OCI-LY1 (cell line): ENCODE measurements at regions not wholly inside any gene's neighbourhood (a gene's known extent, or its start where the extent isn't known, plus 50 kb on each side); places are given as distances from the start of the nearest gene placed in this dataset.

Experiments used
- H2AFZ ChIP-seq: fragments of 200-600 bp; sonication (generic), shearing (Covaris generic); 2 replicates; pipeline ENCODE4 v1.6.0; 2014; ENCODE audit warnings: antibody characterized with exemption, mild to moderate bottlenecking, low read length
- H3F3A ChIP-seq: fragments of 200-600 bp; sonication (generic), shearing (Covaris generic); 2 replicates; pipeline ENCODE4 v1.6.0; 2014; ENCODE audit warnings: mild to moderate bottlenecking, antibody characterized with exemption, low read length, moderate library complexity; ENCODE audit not compliant: insufficient read depth
- H3K27ac ChIP-seq: fragments of 200-600 bp; sonication (generic); 2 replicates; pipeline ENCODE4 v1.5.1; 2014; ENCODE audit warnings: low read length, mixed run types, mild to moderate bottlenecking, low read depth; ENCODE audit not compliant: poor library complexity, severe bottlenecking
- H3K27me3 ChIP-seq: fragments of 200-600 bp; sonication (generic); 2 replicates; pipeline ENCODE4 v1.6.0; 2014; ENCODE audit warnings: antibody characterized with exemption, mild to moderate bottlenecking, low read length, moderate library complexity; ENCODE audit not compliant: insufficient read depth
- H3K36me3 ChIP-seq: fragments of 200-600 bp; sonication (generic); 2 replicates; pipeline ENCODE4 v1.6.1; 2014; ENCODE audit warnings: mild to moderate bottlenecking, antibody characterized with exemption, low read length, moderate library complexity, mixed read lengths; ENCODE audit not compliant: insufficient read depth
- H3K4me1 ChIP-seq: fragments of 200-600 bp; sonication (generic); 2 replicates; pipeline ENCODE4 v1.5.1; 2014; ENCODE audit warnings: mild to moderate bottlenecking, low read length, moderate library complexity; ENCODE audit not compliant: insufficient read depth, severe bottlenecking
- H3K4me2 ChIP-seq: fragments of 200-600 bp; sonication (generic), shearing (Covaris generic); 2 replicates; pipeline ENCODE4 v1.6.1; 2014; ENCODE audit warnings: low read length
- H3K4me3 ChIP-seq: fragments of 200-600 bp; sonication (generic); 2 replicates; pipeline ENCODE4 v1.5.1; 2014; ENCODE audit warnings: low read length, low read depth, mild to moderate bottlenecking, mixed read lengths; ENCODE audit not compliant: poor library complexity, severe bottlenecking
- H3K79me2 ChIP-seq: fragments of 200-600 bp; shearing (Covaris generic); 2 replicates; pipeline ENCODE4 v1.6.1; 2016; ENCODE audit warnings: mixed run types, low read length, mixed read lengths; ENCODE audit not compliant: insufficient read depth
- H3K9ac ChIP-seq: fragments of 200-600 bp; sonication (generic), shearing (Covaris generic); 2 replicates; pipeline ENCODE4 v1.6.1; 2014; ENCODE audit warnings: mild to moderate bottlenecking, low read length, mixed read lengths
- H3K9me2 ChIP-seq: fragments of 200-600 bp; sonication (generic), shearing (Covaris generic); 2 replicates; pipeline ENCODE4 v1.6.1; 2014; ENCODE audit warnings: low read depth, mild to moderate bottlenecking, low read length, mixed read lengths
- H3K9me3 ChIP-seq: fragments of 200-600 bp; shearing (Covaris generic); 2 replicates; pipeline ENCODE4 v1.6.1; 2014; ENCODE audit warnings: low read length, mixed read lengths
- H4K20me1 ChIP-seq: fragments of 200-600 bp; sonication (generic), shearing (Covaris generic); 2 replicates; pipeline ENCODE4 v1.6.0; 2016; ENCODE audit warnings: mild to moderate bottlenecking, low read length; ENCODE audit not compliant: insufficient read depth
- CTCF ChIP-seq: fragments of 200-600 bp; sonication (generic), shearing (Covaris generic); IDR thresholded peaks from 2 replicates; pipeline ENCODE4 v1.5.1; 2017; ENCODE audit warnings: mild to moderate bottlenecking, antibody characterized with exemption, low read length, moderate library complexity, mixed read lengths
- EZH2 ChIP-seq: fragments of 200-600 bp; sonication (generic), shearing (Covaris generic); IDR thresholded peaks from 2 replicates; pipeline ENCODE4 v1.8.0; 2017; ENCODE audit warnings: borderline replicate concordance, mixed run types, mild to moderate bottlenecking, antibody characterized with exemption, low read length, moderate library complexity, mixed read lengths

- Histone ChIP-seq H3K9ac (no peak overlapping the region), H3K27ac (no peak overlapping the region)
These were observed 506.0 kb upstream of the JARID2 start for GRCh38 chr6:14739827-14740226.

GRCh38 chr6:14742171-14742570, 503.7 kb upstream of the JARID2 start:
- no peak overlapping the region for H3K4me2 ChIP-seq
- TF ChIP-seq EZH2 (no peak), CTCF (no peak)

More at GRCh38 chr6:14739827-14740226, 506.0 kb upstream of the JARID2 start:
- Histone ChIP-seq H2AFZ (no peak overlapping the region), H4K20me1 (no peaks in the 10 kb centered on the region), H3K4me1 (peaks cover 8% of the 10 kb centered on the region), H3K4me2 (no peak overlapping the region), H3K36me3 (no peaks in the 10 kb centered on the region), H3K79me2 (no peaks in the 10 kb centered on the region), H3F3A (no peaks in the 10 kb centered on the region), H3K27me3 (no peaks in the 10 kb centered on the region), H3K9me2 (no peaks in the 10 kb centered on the region), H3K4me3 (no peak overlapping the region), H3K9me3 (no peaks in the 10 kb centered on the region)
- TF ChIP-seq EZH2 (no peak), CTCF (no peak)

GRCh38 chr6:14742680-14743079, 503.2 kb upstream of the JARID2 start:
- Histone ChIP-seq H3K79me2 (no peaks in the 10 kb centered on the region), H3F3A (no peaks in the 10 kb centered on the region; the same call in 1 of the 2 replicates), H3K36me3 (no peaks in the 10 kb centered on the region), H3K4me2 (no peak overlapping the region), H3K9ac (no peak overlapping the region), H2AFZ (no peak overlapping the region), H4K20me1 (no peaks in the 10 kb centered on the region), H3K9me3 (no peaks in the 10 kb centered on the region), H3K4me1 (peaks cover 6% of the 10 kb centered on the region), H3K4me3 (no peak overlapping the region), H3K27me3 (no peaks in the 10 kb centered on the region), H3K9me2 (no peaks in the 10 kb centered on the region), H3K27ac (no peak overlapping the region)
- TF ChIP-seq EZH2 (no peak), CTCF (no peak)

More at GRCh38 chr6:14742171-14742570, 503.7 kb upstream of the JARID2 start:
- Histone ChIP-seq H3K27me3 (no peaks in the 10 kb centered on the region), H4K20me1 (no peaks in the 10 kb centered on the region), H3K79me2 (no peaks in the 10 kb centered on the region), H3K9ac (no peak overlapping the region), H3K9me2 (no peaks in the 10 kb centered on the region), H3K27ac (no peak overlapping the region), H2AFZ (no peak overlapping the region), H3K36me3 (no peaks in the 10 kb centered on the region), H3K9me3 (no peaks in the 10 kb centered on the region), H3K4me3 (no peak overlapping the region), H3K4me1 (peaks cover 6% of the 10 kb centered on the region), H3F3A (no peaks in the 10 kb centered on the region; the same call in 1 of the 2 replicates)
